GM10266 (cell line): ENCODE measurements at regions not wholly inside any gene's neighbourhood (a gene's known extent, or its start where the extent isn't known, plus 50 kb on each side); places are given as distances from the start of the nearest gene placed in this dataset.

Source experiments
- DNase-seq: peaks from one replicate; pipeline ENCODE4 v3.0.0; 2012; ENCODE audit errors: extremely low spot score
- TF ChIP-seq, protein P1 (sequence below): IDR thresholded peaks from 2 replicates; pipeline ENCODE4 v1.5.1; 2012; ENCODE audit warnings: mild to moderate bottlenecking, low read depth; ENCODE audit not compliant: control insufficient read depth, insufficient read depth; ENCODE audit errors: missing control alignments

DNA sequence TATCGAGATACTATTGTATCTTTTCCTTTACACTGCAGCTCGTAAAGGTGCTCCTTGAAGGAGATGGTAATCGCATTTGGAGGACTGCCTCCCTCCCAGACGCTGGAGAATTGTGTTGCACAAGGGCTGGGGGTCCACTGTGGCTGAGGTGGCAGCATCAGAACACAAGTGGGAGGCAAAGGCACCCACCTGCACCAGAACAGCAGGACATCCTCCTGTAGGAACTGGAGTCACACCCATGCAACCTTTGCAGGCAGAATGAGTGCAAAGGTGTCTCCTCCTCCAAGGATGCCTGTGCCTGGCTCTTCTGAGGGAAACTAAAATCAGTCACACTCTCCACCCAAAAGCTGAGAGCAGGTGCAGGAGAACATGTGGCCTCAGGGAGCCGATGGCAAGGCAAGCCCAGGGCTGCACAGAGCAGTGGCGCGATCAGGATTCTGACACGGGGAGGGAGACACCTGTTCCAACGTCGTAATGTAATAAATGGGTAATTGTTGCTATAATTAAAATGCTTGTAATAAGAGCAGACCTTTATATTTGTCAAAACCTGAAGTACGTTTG is 1501.4 kb downstream of the TBC1D22A start:
- TF ChIP-seq, protein P1, sequence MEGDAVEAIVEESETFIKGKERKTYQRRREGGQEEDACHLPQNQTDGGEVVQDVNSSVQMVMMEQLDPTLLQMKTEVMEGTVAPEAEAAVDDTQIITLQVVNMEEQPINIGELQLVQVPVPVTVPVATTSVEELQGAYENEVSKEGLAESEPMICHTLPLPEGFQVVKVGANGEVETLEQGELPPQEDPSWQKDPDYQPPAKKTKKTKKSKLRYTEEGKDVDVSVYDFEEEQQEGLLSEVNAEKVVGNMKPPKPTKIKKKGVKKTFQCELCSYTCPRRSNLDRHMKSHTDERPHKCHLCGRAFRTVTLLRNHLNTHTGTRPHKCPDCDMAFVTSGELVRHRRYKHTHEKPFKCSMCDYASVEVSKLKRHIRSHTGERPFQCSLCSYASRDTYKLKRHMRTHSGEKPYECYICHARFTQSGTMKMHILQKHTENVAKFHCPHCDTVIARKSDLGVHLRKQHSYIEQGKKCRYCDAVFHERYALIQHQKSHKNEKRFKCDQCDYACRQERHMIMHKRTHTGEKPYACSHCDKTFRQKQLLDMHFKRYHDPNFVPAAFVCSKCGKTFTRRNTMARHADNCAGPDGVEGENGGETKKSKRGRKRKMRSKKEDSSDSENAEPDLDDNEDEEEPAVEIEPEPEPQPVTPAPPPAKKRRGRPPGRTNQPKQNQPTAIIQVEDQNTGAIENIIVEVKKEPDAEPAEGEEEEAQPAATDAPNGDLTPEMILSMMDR = no peak
- no peak for DNase-seq

DNA sequence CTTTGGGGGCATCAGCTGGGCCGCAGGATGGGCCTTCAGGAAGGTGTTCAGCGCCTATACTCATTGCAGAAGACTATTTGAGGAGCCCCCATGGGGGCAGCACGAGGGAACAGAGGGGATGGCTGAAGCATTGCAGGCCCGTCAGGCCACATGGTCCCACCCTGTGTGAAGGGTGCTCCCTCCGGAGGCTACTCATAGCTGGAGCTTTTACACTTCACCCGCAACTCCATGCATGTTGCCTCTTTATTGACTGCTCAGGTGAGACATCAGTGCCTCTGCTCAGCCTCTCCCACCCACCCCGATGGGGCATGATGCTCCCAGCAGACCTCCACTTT is 1500.9 kb downstream of the TBC1D22A start:
- TF ChIP-seq, protein P1 = no peak
- no peak for DNase-seq

DNA sequence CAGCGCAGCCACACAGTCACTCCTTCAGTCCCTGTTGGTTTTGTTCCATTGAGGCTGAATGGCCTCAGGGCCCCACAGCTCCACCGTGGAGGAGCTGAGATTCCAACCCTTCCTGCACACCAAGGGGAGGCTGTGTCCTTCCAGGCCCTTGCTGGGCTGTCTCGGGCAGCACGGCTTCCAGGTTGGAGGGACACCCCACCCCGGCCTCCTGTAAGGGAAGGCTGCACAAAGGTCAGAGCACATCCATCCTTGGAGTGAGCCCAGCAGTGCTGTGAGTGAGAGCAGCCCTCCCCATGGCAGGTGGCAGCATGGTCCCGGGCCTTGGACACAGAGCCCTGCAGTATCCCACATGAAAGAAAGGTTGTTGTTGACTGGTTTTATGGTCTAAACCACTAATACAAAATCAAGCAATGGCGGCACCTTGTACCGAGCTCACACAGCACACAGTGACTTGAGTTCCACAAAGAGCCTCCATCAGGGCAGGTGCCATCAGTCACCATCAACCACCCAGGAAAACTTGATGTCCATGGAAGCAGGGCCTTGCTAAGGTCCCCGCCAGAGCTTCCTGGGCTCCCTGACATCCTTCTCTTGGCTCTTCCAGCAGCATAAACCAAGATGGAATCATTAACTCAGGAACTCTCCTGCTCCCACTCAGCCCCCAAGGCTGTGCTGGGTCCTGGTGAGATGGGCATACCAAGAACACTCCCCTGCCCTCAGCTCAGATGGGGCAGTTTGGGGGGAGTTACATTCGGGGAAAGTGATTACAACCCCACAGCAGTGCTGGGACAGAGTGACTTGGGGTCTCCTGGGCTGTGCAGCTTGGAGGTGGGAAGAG is 1500.4 kb downstream of the TBC1D22A start:
- no peak for DNase-seq
- TF ChIP-seq, protein P1 = no peak

DNA sequence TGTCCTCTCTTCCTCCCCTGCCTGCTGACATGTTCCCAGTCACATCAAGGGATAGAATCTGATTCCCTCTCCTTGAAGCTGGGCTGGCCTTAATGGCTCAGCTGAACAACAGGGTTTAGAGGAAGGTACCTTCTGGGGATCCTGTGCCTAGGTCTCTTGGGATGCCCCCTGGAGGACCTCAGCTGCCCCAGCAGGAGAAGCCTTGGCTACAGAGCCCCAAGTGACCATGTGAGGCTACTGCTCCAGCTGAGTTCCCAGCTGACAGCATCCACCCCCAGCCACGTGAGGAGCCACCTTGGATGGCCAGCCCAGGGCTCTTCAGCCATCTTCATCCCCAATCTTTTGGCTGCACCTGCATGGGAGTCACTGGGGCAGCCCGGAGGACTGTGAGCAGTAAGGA is 1499.3 kb downstream of the TBC1D22A start:
- TF ChIP-seq, protein P1 = no peak
- DNase-seq = no peak

DNA sequence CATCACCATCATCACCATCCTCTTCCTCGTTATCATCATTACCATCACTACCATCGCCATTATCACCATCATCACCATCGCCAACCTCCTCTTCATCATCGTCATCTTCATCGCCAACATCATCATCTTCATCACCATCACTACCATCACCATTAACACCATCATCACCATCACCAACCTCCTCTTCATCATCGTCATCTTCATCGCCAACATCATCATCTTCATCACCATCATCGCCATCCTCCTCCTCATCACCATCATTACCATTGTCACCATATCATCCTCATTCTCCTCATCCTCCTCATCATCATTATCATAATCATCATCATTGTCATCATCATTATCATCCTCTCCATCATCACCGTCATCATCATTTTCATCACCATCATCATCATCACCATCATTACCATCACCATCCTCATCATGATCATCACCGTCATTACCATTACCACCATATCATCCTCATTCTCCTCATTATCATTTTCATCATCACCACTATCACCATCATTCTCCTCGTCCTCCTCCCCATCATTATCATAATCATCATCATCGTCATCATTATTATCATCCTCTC is 1498.7 kb downstream of the TBC1D22A start:
- DNase-seq = no peak
- TF ChIP-seq, protein P1 = no peak

DNA sequence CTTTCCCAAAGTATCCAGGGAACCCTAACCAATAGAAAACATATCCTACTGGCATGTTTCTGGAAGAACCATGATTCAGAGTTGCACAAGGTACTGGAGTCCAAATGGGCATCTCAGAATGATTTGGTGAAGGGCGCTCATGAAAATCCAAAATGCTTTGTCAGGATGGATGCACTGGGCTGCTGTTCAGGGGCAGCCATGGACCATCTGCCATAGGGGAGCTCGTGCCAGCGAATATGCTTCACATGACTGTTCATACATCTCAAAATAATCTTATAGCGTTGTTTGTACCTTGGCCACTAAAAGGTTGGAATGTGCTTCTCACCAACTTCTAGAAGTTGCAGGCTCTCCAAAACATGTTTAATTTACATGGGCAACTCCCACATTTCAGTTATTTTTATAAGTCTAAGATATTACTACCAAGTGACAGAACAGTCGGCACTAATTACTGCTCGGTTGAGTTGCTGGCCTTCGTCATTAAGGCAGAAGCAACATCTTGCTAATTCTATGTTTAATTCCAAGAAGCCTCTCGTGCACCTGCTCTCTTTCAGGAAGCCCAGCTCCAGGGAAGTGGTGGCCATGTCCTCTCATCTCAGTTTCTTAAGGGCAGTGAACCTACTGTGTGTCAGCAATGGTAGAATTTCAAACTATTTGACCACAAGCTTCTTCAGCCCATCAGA is 1497.7 kb downstream of the TBC1D22A start:
- DNase-seq = no peak
- TF ChIP-seq, protein P1 = no peak
